Astrocyte (in vitro differentiated cells and primary cell): ENCODE measurements at regions not wholly inside any gene's neighbourhood (a gene's known extent, or its start where the extent isn't known, plus 50 kb on each side); places are given as distances from the start of the nearest gene placed in this dataset.

ENCODE experiments used
- DNase-seq: peaks from one replicate; pipeline ENCODE4 v3.0.0-alpha.2; 2010; ENCODE audit warnings: low read depth
- FAIRE-seq: peaks from 2 replicates; lab custom pipeline; 2011; peaks lifted over from hg19 to GRCh38; lab: Jason Lieb, UNC
- H2AFZ ChIP-seq: 2 replicates; pipeline ENCODE4 v1.6.0; 2012; ENCODE audit warnings: low read depth, low read length, inconsistent platforms
- H3K27ac ChIP-seq: 2 replicates; pipeline ENCODE4 v1.5.1; 2011; ENCODE audit warnings: low read depth, low read length, inconsistent platforms
- H3K27me3 ChIP-seq: 2 replicates; pipeline ENCODE4 v1.6.0; 2011; ENCODE audit warnings: low read length, inconsistent platforms; ENCODE audit not compliant: insufficient read depth
- H3K36me3 ChIP-seq: 2 replicates; pipeline ENCODE4 v1.5.1; 2011; ENCODE audit warnings: low read length, inconsistent platforms; ENCODE audit not compliant: insufficient read depth
- H3K4me1 ChIP-seq: 2 replicates; pipeline ENCODE4 v1.5.1; 2011; ENCODE audit warnings: low read length, inconsistent platforms; ENCODE audit not compliant: insufficient read depth
- H3K4me2 ChIP-seq: 2 replicates; pipeline ENCODE4 v1.6.0; 2012; ENCODE audit warnings: low read length, inconsistent platforms
- H3K4me3 ChIP-seq: 2 replicates; pipeline ENCODE4 v1.5.1; 2011; ENCODE audit warnings: low read depth, mild to moderate bottlenecking, low read length, inconsistent platforms; ENCODE audit not compliant: insufficient read depth
- H3K79me2 ChIP-seq: 2 replicates; pipeline ENCODE4 v1.6.0; 2012; ENCODE audit warnings: mild to moderate bottlenecking, low read length, inconsistent platforms; ENCODE audit not compliant: insufficient read depth
- H3K9ac ChIP-seq: 2 replicates; pipeline ENCODE4 v1.6.0; 2012; ENCODE audit warnings: mild to moderate bottlenecking, low read length, inconsistent platforms
- H3K9me3 ChIP-seq: 2 replicates; pipeline ENCODE4 v1.5.1; 2012; ENCODE audit warnings: low read depth, mild to moderate bottlenecking, low read length, inconsistent platforms; ENCODE audit not compliant: insufficient read depth
- H4K20me1 ChIP-seq: 2 replicates; pipeline ENCODE4 v1.6.0; 2012; ENCODE audit warnings: low read length, inconsistent platforms; ENCODE audit not compliant: insufficient read depth
- H3K27ac Mint-ChIP-seq: one replicate; pipeline ENCODE4 v1.8.0; 2021; ENCODE audit warnings: mild to moderate bottlenecking, mixed read lengths; ENCODE audit not compliant: unreplicated experiment
- H3K27me3 Mint-ChIP-seq: one replicate; pipeline ENCODE4 v1.8.0; 2021; ENCODE audit warnings: low read depth, mixed read lengths; ENCODE audit not compliant: unreplicated experiment
- H3K36me3 Mint-ChIP-seq: one replicate; pipeline ENCODE4 v1.8.0; 2021; ENCODE audit warnings: low read depth, mixed read lengths; ENCODE audit not compliant: unreplicated experiment
- H3K4me1 Mint-ChIP-seq: one replicate; pipeline ENCODE4 v1.8.0; 2021; ENCODE audit warnings: low read depth, mixed read lengths; ENCODE audit not compliant: unreplicated experiment
- H3K4me3 Mint-ChIP-seq: one replicate; pipeline ENCODE4 v1.8.0; 2021; ENCODE audit warnings: mild to moderate bottlenecking, moderate library complexity, mixed read lengths; ENCODE audit not compliant: unreplicated experiment
- H3K9me3 Mint-ChIP-seq: one replicate; pipeline ENCODE4 v1.8.0; 2021; ENCODE audit warnings: mild to moderate bottlenecking, mixed read lengths; ENCODE audit not compliant: unreplicated experiment
- CTCF ChIP-seq: IDR thresholded peaks from 2 replicates; pipeline ENCODE4 v1.5.1; 2011; ENCODE audit warnings: low read depth, mild to moderate bottlenecking, inconsistent platforms, low read length, moderate library complexity; ENCODE audit not compliant: insufficient read depth
- EZH2 ChIP-seq: IDR thresholded peaks from 2 replicates; pipeline ENCODE4 v1.6.1; 2012; ENCODE audit warnings: mild to moderate bottlenecking, low read length, inconsistent platforms; ENCODE audit not compliant: insufficient read depth

GRCh38 chr5:175012267-175012666 lies 287.9 kb downstream of the MSX2 start:
- Histone ChIP-seq H3K9ac (no peak overlapping the region), H3K4me2 (no peak overlapping the region), H4K20me1 (no peaks in the 10 kb centered on the region), H3K36me3 (no peaks in the 10 kb centered on the region), H3K4me3 (no peak overlapping the region), H3K9me3 (no peaks in the 10 kb centered on the region), H3K27ac (no peak overlapping the region), H3K4me1 (no peaks in the 10 kb centered on the region), H2AFZ (no peak overlapping the region), H3K79me2 (no peaks in the 10 kb centered on the region), H3K27me3 (no peaks in the 10 kb centered on the region)
- TF ChIP-seq CTCF (no peak), EZH2 (no peak)
- no peak overlapping the region for H3K4me3 Mint-ChIP-seq
- H3K9me3 Mint-ChIP-seq = no peaks in the 10 kb centered on the region
- peaks cover 26% of the 10 kb centered on the region for H3K27me3 Mint-ChIP-seq
- H3K4me1 Mint-ChIP-seq = no peaks in the 10 kb centered on the region
- FAIRE-seq (no peak), DNase-seq (no peak)
- no peak overlapping the region for H3K27ac Mint-ChIP-seq
- no peaks in the 10 kb centered on the region for H3K36me3 Mint-ChIP-seq

GRCh38 chr5:175003531-175003930 lies 279.1 kb downstream of the MSX2 start:
- no peak for TF ChIP-seq CTCF
- Histone ChIP-seq H3K27me3 (no peaks in the 10 kb centered on the region), H4K20me1 (no peaks in the 10 kb centered on the region), H3K4me3 (no peak overlapping the region), H3K4me2 (no peak overlapping the region), H3K4me1 (no peaks in the 10 kb centered on the region), H3K36me3 (no peaks in the 10 kb centered on the region), H3K9me3 (peaks cover under 1% of the 10 kb centered on the region), H2AFZ (no peak overlapping the region), H3K79me2 (no peaks in the 10 kb centered on the region), H3K9ac (no peak overlapping the region), H3K27ac (no peak overlapping the region)
- FAIRE-seq = no peak
- Mint-ChIP-seq H3K27me3 (peaks cover 65% of the 10 kb centered on the region), H3K9me3 (peaks cover 8% of the 10 kb centered on the region), H3K36me3 (no peaks in the 10 kb centered on the region), H3K27ac (no peak overlapping the region), H3K4me3 (no peak overlapping the region), H3K4me1 (no peaks in the 10 kb centered on the region)
- DNase-seq = no peak

GRCh38 chr5:175001876-175002645 lies 277.7 kb downstream of the MSX2 start:
- Histone ChIP-seq H3K27ac (no peak overlapping the region), H3K9ac (no peak overlapping the region), H4K20me1 (no peaks in the 10 kb centered on the region), H3K79me2 (no peaks in the 10 kb centered on the region), H2AFZ (no peak overlapping the region), H3K4me3 (no peak overlapping the region), H3K9me3 (peaks cover 3% of the 10 kb centered on the region), H3K4me1 (no peaks in the 10 kb centered on the region), H3K4me2 (no peak overlapping the region), H3K36me3 (no peaks in the 10 kb centered on the region), H3K27me3 (no peaks in the 10 kb centered on the region)
- DNase-seq (no peak), FAIRE-seq (no peak)
- H3K36me3 Mint-ChIP-seq = no peaks in the 10 kb centered on the region
- TF ChIP-seq CTCF (no peak), EZH2 (no peak)
- no peaks in the 10 kb centered on the region for H3K4me1 Mint-ChIP-seq
- no peak overlapping the region for H3K27ac Mint-ChIP-seq
- peaks cover 67% of the 10 kb centered on the region for H3K27me3 Mint-ChIP-seq
- H3K9me3 Mint-ChIP-seq = peaks cover 12% of the 10 kb centered on the region
- no peak overlapping the region for H3K4me3 Mint-ChIP-seq
